ENCODE measurements at regions not wholly inside any gene's neighbourhood (a gene's known extent, or its start where the extent isn't known, plus 50 kb on each side); places are given as distances from the start of the nearest gene placed in this dataset.
"Not testable (repeated sequence)": the region's sequence is repeated elsewhere in the genome, so short reads cannot be mapped to it uniquely, and the experiment has no call there.

- H3K27ac ChIP-seq (ENCODE audit: low read depth, low read length), result no peak overlapping the region
- H3K4me3 ChIP-seq (ENCODE audit: low read length), result no peak overlapping the region
- H3K9ac ChIP-seq (ENCODE audit: low read length), result no peak overlapping the region
- no peaks in the 10 kb centered on the region for H3K27me3 ChIP-seq (ENCODE audit: control insufficient read depth, insufficient read depth, low read length)
- H3K36me3 ChIP-seq (ENCODE audit: control insufficient read depth, insufficient read depth, low read length), result no peaks in the 10 kb centered on the region
- no peaks in the 10 kb centered on the region for H3K4me1 ChIP-seq (ENCODE audit: control insufficient read depth, insufficient read depth, low read length)
Observed at GRCh38 chr1:194857413-194857812, 1671.0 kb upstream of the B3GALT2 start.

- H3K9ac ChIP-seq (ENCODE audit: low read length), result no peak overlapping the region
- H3K36me3 ChIP-seq (ENCODE audit: control insufficient read depth, insufficient read depth, low read length), result no peaks in the 10 kb centered on the region
- no peak overlapping the region for H3K27ac ChIP-seq (ENCODE audit: low read depth, low read length)
- no peaks in the 10 kb centered on the region for H3K27me3 ChIP-seq (ENCODE audit: control insufficient read depth, insufficient read depth, low read length)
- no peaks in the 10 kb centered on the region for H3K4me1 ChIP-seq (ENCODE audit: control insufficient read depth, insufficient read depth, low read length)
- no peak overlapping the region for H3K4me3 ChIP-seq (ENCODE audit: low read length)
Observed at GRCh38 chr1:194848846-194849245, 1662.4 kb upstream of the B3GALT2 start.

- Histone ChIP-seq H3K27ac (ENCODE audit: low read depth, low read length) (no peak overlapping the region), H3K4me1 (ENCODE audit: control insufficient read depth, insufficient read depth, low read length) (no peaks in the 10 kb centered on the region), H3K4me3 (ENCODE audit: low read length) (no peak overlapping the region), H3K27me3 (ENCODE audit: control insufficient read depth, insufficient read depth, low read length) (no peaks in the 10 kb centered on the region), H3K9ac (ENCODE audit: low read length) (no peak overlapping the region), H3K36me3 (ENCODE audit: control insufficient read depth, insufficient read depth, low read length) (no peaks in the 10 kb centered on the region)
Observed at GRCh38 chr1:194846488-194846887, 1660.1 kb upstream of the B3GALT2 start.

GRCh38 chr1:194843077-194843476, 1656.7 kb upstream of the B3GALT2 start:
- no peak overlapping the region for H3K9ac ChIP-seq (ENCODE audit: low read length)
- H3K4me1 ChIP-seq (ENCODE audit: control insufficient read depth, insufficient read depth, low read length), result no peaks in the 10 kb centered on the region
- no peaks in the 10 kb centered on the region for H3K36me3 ChIP-seq (ENCODE audit: control insufficient read depth, insufficient read depth, low read length)
- no peak overlapping the region for H3K27ac ChIP-seq (ENCODE audit: low read depth, low read length)
- no peak overlapping the region for H3K4me3 ChIP-seq (ENCODE audit: low read length)
- no peaks in the 10 kb centered on the region for H3K27me3 ChIP-seq (ENCODE audit: control insufficient read depth, insufficient read depth, low read length)

- no peak overlapping the region for H3K9ac ChIP-seq (ENCODE audit: low read length)
- H3K4me3 ChIP-seq (ENCODE audit: low read length), result no peak overlapping the region
- no peak overlapping the region for H3K27ac ChIP-seq (ENCODE audit: low read depth, low read length)
- no peaks in the 10 kb centered on the region for H3K4me1 ChIP-seq (ENCODE audit: control insufficient read depth, insufficient read depth, low read length)
- no peaks in the 10 kb centered on the region for H3K36me3 ChIP-seq (ENCODE audit: control insufficient read depth, insufficient read depth, low read length)
- H3K27me3 ChIP-seq (ENCODE audit: control insufficient read depth, insufficient read depth, low read length), result no peaks in the 10 kb centered on the region
Observed at GRCh38 chr1:194833111-194833510, 1646.7 kb upstream of the B3GALT2 start.

- not testable (repeated sequence) for H3K27ac ChIP-seq (ENCODE audit: low read depth, low read length); H3K4me3 ChIP-seq (ENCODE audit: low read length); H3K4me1 ChIP-seq (ENCODE audit: control insufficient read depth, insufficient read depth, low read length); H3K9ac ChIP-seq (ENCODE audit: low read length); H3K27me3 ChIP-seq (ENCODE audit: control insufficient read depth, insufficient read depth, low read length); H3K36me3 ChIP-seq (ENCODE audit: control insufficient read depth, insufficient read depth, low read length)
Observed at GRCh38 chr1:194831595-194831994, 1645.2 kb upstream of the B3GALT2 start.

GRCh38 chr1:194830387-194830786, 1644.0 kb upstream of the B3GALT2 start:
- H3K36me3 ChIP-seq (ENCODE audit: control insufficient read depth, insufficient read depth, low read length), result no peaks in the 10 kb centered on the region
- H3K9ac ChIP-seq (ENCODE audit: low read length), result no peak overlapping the region
- no peaks in the 10 kb centered on the region for H3K4me1 ChIP-seq (ENCODE audit: control insufficient read depth, insufficient read depth, low read length)

GRCh38 chr1:194829492-194829891, 1643.1 kb upstream of the B3GALT2 start:
- Histone ChIP-seq H3K27ac (ENCODE audit: low read depth, low read length) (no peak overlapping the region), H3K4me1 (ENCODE audit: control insufficient read depth, insufficient read depth, low read length) (no peaks in the 10 kb centered on the region), H3K36me3 (ENCODE audit: control insufficient read depth, insufficient read depth, low read length) (no peaks in the 10 kb centered on the region), H3K4me3 (ENCODE audit: low read length) (no peak overlapping the region), H3K27me3 (ENCODE audit: control insufficient read depth, insufficient read depth, low read length) (no peaks in the 10 kb centered on the region), H3K9ac (ENCODE audit: low read length) (no peak overlapping the region)

More at GRCh38 chr1:194830387-194830786, 1644.0 kb upstream of the B3GALT2 start:
- Histone ChIP-seq H3K27me3 (ENCODE audit: control insufficient read depth, insufficient read depth, low read length) (no peaks in the 10 kb centered on the region), H3K4me3 (ENCODE audit: low read length) (no peak overlapping the region), H3K27ac (ENCODE audit: low read depth, low read length) (no peak overlapping the region)

- Histone ChIP-seq H3K9ac (ENCODE audit: low read length) (no peak overlapping the region), H3K27me3 (ENCODE audit: control insufficient read depth, insufficient read depth, low read length) (no peaks in the 10 kb centered on the region), H3K27ac (ENCODE audit: low read depth, low read length) (no peak overlapping the region), H3K36me3 (ENCODE audit: control insufficient read depth, insufficient read depth, low read length) (no peaks in the 10 kb centered on the region), H3K4me3 (ENCODE audit: low read length) (no peak overlapping the region), H3K4me1 (ENCODE audit: control insufficient read depth, insufficient read depth, low read length) (no peaks in the 10 kb centered on the region)
Observed at GRCh38 chr1:194825382-194825781, 1639.0 kb upstream of the B3GALT2 start.

GRCh38 chr1:194821091-194821490, 1634.7 kb upstream of the B3GALT2 start:
- Histone ChIP-seq H3K9ac (ENCODE audit: low read length) (no peak overlapping the region), H3K27ac (ENCODE audit: low read depth, low read length) (no peak overlapping the region), H3K27me3 (ENCODE audit: control insufficient read depth, insufficient read depth, low read length) (no peaks in the 10 kb centered on the region), H3K36me3 (ENCODE audit: control insufficient read depth, insufficient read depth, low read length) (no peaks in the 10 kb centered on the region), H3K4me1 (ENCODE audit: control insufficient read depth, insufficient read depth, low read length) (no peaks in the 10 kb centered on the region), H3K4me3 (ENCODE audit: low read length) (no peak overlapping the region)

- no peaks in the 10 kb centered on the region for H3K27me3 ChIP-seq (ENCODE audit: control insufficient read depth, insufficient read depth, low read length)
Observed at GRCh38 chr1:194818674-194819073, 1632.3 kb upstream of the B3GALT2 start.

GRCh38 chr1:194816859-194817258, 1630.4 kb upstream of the B3GALT2 start:
- Histone ChIP-seq H3K27me3 (ENCODE audit: control insufficient read depth, insufficient read depth, low read length) (no peaks in the 10 kb centered on the region), H3K4me3 (ENCODE audit: low read length) (no peak overlapping the region), H3K36me3 (ENCODE audit: control insufficient read depth, insufficient read depth, low read length) (no peaks in the 10 kb centered on the region), H3K9ac (ENCODE audit: low read length) (no peak overlapping the region), H3K4me1 (ENCODE audit: control insufficient read depth, insufficient read depth, low read length) (no peaks in the 10 kb centered on the region), H3K27ac (ENCODE audit: low read depth, low read length) (no peak overlapping the region)

More at GRCh38 chr1:194818674-194819073, 1632.3 kb upstream of the B3GALT2 start:
- no peak overlapping the region for H3K4me3 ChIP-seq (ENCODE audit: low read length)
- no peak overlapping the region for H3K27ac ChIP-seq (ENCODE audit: low read depth, low read length)
- H3K36me3 ChIP-seq (ENCODE audit: control insufficient read depth, insufficient read depth, low read length), result no peaks in the 10 kb centered on the region
- no peaks in the 10 kb centered on the region for H3K4me1 ChIP-seq (ENCODE audit: control insufficient read depth, insufficient read depth, low read length)
- H3K9ac ChIP-seq (ENCODE audit: low read length), result no peak overlapping the region

GRCh38 chr1:194813096-194813495, 1626.7 kb upstream of the B3GALT2 start:
- Histone ChIP-seq H3K36me3 (ENCODE audit: control insufficient read depth, insufficient read depth, low read length) (no peaks in the 10 kb centered on the region), H3K4me3 (ENCODE audit: low read length) (no peak overlapping the region), H3K27me3 (ENCODE audit: control insufficient read depth, insufficient read depth, low read length) (no peaks in the 10 kb centered on the region), H3K27ac (ENCODE audit: low read depth, low read length) (no peak overlapping the region), H3K9ac (ENCODE audit: low read length) (no peak overlapping the region), H3K4me1 (ENCODE audit: control insufficient read depth, insufficient read depth, low read length) (no peaks in the 10 kb centered on the region)
